ENCODE measurements at regions not wholly inside any gene's neighbourhood (a gene's known extent, or its start where the extent isn't known, plus 50 kb on each side); places are given as distances from the start of the nearest gene placed in this dataset.
"Not testable (repeated sequence)": the region's sequence is repeated elsewhere in the genome, so short reads cannot be mapped to it uniquely, and the experiment has no call there.

- no peak for DNase-seq (ENCODE audit: low read depth in 2 of 2, low spot score in 1 of 2)
These were observed 897.7 kb upstream of the EPHA5 start for GRCh38 chr4:66568001-66568400.

DNA sequence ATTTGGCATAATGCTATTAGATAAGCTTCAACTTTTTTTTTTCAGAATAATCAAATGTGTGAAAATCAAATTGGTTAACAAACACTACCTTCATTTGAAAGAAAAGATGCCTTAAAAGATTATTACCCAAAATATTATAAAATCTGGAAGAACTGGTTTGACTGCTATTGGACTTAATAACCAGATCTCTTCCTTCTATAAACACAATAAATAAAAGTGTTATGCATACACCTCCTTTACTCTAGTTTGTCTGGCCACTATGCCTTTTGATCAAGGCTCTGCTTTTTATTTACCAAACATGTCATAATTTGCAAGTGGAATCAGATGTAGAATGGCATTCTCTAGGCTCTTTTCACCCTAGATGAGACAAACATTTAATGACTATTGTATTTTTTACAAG, 897.3 kb upstream of the EPHA5 start:
- no peak for DNase-seq (ENCODE audit: low read depth in 2 of 2, low spot score in 1 of 2)

GRCh38 chr4:66565801-66566200, 895.5 kb upstream of the EPHA5 start:
- no peak for DNase-seq (ENCODE audit: low read depth in 2 of 2, low spot score in 1 of 2)

DNA sequence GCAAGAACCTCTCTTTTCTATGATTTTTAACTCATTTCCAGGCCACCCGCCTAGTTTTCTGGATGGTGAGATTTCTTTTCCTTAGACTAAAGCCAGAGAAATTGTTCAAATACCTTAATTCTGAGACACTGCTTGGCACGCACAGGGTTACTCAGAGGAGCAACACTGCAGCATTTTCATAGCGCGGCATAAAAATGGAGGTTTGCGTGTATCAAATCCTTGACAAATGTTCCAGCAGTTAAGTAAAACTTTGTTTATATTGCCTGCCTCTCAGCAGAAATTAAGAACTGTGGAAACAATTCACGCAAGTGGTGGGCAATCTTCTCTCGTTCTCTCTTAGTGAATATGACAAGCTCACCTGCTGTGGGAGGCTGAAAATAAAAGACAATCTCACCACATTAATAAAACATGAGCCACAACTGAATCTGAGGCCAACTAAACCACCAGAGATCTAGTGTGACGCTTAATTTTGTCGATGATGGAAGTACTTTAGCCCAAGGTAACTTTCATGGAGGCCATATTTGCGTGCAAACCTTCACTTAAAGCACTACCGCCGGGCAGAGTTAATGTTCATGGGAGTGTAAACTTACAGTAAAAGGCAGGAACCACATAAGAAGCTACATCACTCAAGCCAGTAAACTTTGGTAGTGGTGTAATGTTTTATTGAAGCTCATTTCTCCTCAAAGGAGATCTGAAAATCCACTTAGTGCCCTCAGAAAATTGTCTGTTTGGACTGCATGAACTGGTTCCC, 894.8 kb upstream of the EPHA5 start:
- DNase-seq (ENCODE audit: low read depth in 2 of 2, low spot score in 1 of 2) = no peak

DNA sequence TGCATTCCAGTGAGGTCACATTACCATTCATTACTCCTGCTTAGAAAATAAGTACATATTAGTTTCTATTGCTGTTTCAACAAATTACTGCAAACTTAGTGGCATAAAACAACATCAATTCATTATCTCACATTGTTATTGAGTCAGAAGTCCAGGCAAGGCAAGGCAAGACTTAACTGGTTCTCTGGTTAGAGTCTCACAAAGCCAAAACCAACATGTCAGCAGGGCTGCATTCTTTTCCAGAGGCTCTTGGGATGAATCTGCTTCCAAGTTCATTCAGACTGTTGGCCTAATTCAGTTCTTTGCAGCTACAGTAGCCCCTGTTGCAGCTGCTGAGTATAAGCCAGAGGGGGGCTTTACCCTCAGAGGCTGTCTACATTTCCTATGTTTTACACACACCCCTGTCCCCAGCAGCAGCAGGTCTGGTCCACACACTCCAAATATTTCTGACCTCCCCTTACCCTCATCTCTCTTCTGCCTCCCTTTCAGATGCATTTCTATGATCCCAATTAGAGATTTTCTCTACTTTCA, 892.1 kb upstream of the EPHA5 start:
- no peak for DNase-seq (ENCODE audit: low read depth in 2 of 2, low spot score in 1 of 2)

DNA sequence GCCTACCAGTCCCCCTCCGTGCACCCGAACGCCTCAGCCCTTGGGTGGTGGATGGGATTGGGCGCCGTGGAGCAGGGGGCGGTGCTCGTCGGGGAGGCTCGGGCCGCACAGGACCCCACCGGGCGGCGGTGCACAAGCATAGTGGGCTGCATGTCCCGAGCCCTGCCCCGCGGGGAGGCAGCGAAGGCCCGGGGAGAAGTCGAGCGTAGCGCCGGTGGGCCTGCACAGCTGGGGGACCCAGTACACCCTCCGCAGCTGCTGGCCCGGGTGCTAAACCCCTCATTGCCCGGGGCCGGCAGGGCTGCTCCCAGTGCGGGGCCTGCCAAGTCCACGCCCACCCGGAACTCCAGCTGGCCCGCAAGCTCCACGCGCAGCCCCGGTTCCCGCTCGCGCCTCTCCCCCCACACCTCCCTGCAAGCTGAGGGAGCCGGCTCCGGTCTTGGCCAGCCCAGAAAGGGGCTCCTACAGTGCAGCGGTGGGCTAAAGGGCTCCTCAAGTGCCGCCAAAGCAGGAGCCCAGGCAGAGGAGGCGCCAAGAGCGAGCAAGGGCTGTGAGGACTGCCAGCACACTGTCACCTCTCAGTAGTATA, 891.3 kb upstream of the EPHA5 start:
- DNase-seq (ENCODE audit: low read depth in 2 of 2, low spot score in 1 of 2) = not testable (repeated sequence)

- DNase-seq (ENCODE audit: low read depth in 2 of 2, low spot score in 1 of 2) = no peak
These were observed 888.4 kb upstream of the EPHA5 start for GRCh38 chr4:66558651-66559050.

DNA sequence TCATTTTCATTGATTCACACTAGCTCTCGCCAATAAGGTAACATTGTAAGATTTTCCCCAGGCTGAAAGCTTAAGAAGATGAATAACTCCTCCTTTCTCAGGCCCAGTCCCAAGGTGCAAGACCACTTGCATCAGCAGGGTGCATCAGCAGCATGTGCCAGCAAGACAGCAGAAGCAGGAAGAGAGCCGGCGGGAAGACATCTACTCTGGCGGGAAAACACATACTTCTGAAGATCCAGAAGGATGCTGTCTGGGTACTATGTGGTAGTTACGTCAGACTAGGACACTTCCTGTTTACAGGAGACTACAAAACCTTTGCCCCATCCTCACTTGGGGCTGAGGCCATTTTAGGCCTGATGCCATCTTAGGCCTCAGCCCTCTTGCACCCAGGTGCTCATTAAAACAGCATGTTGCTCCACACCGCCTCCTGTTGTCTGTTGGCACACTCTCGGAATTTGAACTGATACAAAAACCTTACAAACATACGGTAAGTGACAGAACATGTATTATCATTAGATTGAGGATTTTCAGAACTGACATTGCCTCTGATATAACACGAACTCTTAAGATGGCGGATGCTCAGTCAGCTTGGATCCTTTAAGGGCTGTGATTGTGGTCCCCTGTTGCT, 886.5 kb upstream of the EPHA5 start:
- DNase-seq (ENCODE audit: low read depth in 2 of 2, low spot score in 1 of 2) = no peak

- DNase-seq (ENCODE audit: low read depth in 2 of 2, low spot score in 1 of 2) = no peak
These were observed 885.0 kb upstream of the EPHA5 start for GRCh38 chr4:66555301-66555700.

- DNase-seq (ENCODE audit: low read depth in 2 of 2, low spot score in 1 of 2) = no peak
These were observed 884.5 kb upstream of the EPHA5 start for GRCh38 chr4:66554826-66555225.

- DNase-seq (ENCODE audit: low read depth in 2 of 2, low spot score in 1 of 2) = not testable (repeated sequence)
These were observed 875.0 kb upstream of the EPHA5 start for GRCh38 chr4:66545301-66545700.

DNA sequence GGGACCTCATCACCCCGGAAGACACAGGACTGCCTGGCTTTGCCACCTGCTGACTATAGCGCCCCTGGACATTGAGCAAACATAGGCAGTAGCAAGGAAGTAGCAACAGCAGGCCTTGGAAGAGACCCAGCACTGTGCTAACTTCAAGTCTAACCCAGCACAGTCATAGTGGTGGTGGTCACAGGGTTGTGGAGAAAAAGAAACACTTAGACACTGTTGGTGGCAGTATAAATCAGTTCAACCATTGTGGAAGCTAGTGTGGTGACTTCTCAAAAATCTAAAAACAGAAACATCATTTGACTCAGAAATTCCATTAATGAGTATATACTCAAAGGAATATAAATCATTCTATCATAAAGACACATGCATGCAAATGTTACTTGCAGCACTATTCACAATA, 874.0 kb upstream of the EPHA5 start:
- DNase-seq (ENCODE audit: low read depth in 2 of 2, low spot score in 1 of 2) = no peak

DNA sequence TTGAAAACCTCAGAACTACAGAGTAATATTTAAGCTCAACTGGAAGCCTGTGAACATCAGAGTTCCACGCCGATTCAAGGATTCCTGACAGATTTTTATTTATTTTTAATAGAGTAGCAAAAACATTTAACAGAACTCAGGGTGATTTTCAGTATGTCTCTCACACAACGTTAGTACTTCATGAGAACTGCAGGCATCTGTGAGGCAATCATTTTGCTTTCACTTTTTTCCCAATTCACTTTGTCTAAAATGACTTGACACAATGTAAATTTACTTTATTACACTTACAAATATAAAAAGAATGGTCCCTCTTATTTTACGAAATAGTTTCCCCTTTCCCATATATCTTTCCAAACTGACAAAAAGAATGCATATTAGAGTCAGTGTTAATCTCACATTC, 869.5 kb upstream of the EPHA5 start:
- no peak for DNase-seq (ENCODE audit: low read depth in 2 of 2, low spot score in 1 of 2)

DNA sequence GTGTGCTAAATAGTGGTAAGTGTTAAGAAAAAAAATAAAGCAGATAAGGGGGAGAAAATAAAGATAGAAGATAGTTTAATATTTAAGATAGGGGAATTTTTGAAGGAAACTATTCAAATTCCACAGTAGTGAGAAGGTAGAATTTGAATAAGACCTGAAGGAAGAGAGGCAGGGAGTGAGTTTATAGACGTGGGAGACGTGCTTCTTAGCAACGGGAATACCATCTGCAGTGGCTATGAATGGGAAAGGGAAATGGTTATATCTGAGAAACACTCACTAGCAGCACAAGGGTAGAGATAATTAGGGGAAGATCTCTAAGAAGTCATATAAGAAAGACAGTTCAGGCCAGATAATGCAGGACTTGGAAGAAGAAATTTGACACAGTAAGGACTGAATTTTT, 854.5 kb upstream of the EPHA5 start:
- DNase-seq (ENCODE audit: low read depth in 2 of 2, low spot score in 1 of 2) = no peak

DNA sequence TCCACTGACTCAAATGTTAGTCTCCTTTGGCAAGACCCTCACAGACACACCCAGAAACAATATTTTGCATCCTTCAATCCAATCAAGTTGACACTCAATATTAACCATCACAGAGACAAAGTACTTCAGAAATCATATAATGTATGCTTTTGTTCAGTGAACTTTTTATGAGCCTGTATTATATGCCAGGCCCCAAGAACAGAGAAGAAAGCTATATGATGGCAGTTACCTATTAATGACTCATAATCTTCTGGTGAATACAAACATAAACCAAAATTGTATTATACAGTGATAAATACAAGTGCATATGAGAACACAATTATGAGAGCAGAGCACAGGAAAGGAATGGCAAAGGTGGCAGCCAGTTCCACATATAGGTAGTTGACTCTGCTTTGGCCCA, 852.0 kb upstream of the EPHA5 start:
- no peak for DNase-seq (ENCODE audit: low read depth in 2 of 2, low spot score in 1 of 2)

GRCh38 chr4:66516940-66517339, 846.7 kb upstream of the EPHA5 start:
- no peak for DNase-seq (ENCODE audit: low read depth in 2 of 2, low spot score in 1 of 2)

DNA sequence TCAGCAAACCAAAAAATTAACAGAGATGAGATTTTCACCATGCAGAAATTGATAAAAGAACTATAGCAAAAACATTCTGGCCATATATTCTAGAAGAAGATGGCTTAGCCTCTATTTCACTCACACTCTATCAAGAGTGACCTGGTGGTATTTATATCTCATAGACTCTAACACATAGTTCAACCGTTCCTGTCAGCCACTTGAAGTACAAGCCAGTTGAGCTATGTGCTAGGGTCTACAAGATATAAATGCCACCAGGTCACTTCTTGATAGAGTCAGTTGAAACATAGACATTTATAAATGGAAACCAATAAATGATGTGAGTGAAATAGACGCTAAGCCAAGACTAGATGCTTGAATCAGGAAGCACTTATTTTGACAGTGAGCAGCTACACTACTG, 836.7 kb upstream of the EPHA5 start:
- DNase-seq (ENCODE audit: low read depth in 2 of 2, low spot score in 1 of 2) = no peak

DNA sequence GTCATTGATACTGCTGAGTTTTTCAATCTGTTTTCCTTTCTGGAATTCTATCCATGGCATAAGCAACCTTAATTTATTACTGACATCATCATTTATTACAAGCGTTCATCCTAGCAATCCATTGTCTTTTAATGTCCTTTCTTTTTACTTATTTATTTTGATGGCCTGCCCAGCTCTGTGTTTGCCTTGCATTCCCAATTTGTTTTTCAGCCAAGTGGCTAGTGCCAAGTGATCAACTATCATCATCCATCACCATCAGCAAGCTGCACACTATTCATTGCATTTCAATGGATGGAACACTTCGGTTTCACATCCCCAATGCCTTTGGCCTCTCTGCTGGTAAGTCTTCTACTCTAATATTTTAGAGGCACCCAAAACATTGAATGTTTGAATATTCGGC, 831.7 kb upstream of the EPHA5 start:
- no peak for DNase-seq (ENCODE audit: low read depth in 2 of 2, low spot score in 1 of 2)

DNA sequence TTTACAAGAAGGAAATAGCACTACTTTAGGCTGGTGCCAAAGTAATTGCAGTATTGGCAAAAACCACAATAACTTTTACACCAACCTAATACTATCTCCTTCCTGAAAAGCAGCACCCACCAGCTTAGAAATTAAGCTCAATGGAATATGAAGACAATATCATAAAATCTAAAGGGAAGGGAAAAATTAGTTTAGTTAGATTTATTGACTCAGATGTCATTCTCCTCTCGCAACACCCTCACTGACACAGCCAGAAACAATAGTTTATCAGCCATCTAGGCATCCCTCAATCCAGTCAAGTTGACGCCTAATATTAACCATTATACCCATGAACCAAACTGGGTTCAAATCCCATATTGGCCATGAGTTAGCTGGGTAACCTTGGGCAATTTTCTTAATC, 820.4 kb upstream of the EPHA5 start:
- no peak for DNase-seq (ENCODE audit: low read depth in 2 of 2, low spot score in 1 of 2)

GRCh38 chr4:66489783-66490452, 819.6 kb upstream of the EPHA5 start:
- no peak for DNase-seq (ENCODE audit: low read depth in 2 of 2, low spot score in 1 of 2)

DNA sequence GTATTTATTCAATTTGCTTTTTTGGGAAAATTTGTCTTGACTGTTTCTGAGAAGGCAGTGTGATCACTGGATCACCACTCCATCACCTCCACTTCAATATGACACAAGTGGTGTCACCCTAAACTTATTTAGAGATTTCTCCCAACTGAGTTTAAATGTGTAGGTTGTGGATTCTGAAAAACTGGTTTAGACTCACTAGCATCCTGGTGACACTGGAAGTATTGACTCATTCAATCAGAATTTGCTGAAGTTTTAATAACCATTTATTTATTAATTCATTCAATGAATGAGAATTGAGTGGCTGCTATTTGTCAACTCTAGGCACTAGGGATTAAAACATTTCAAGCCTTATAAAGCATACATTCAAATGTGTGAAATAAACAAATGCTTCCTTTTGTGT, 819.1 kb upstream of the EPHA5 start:
- no peak for DNase-seq (ENCODE audit: low read depth in 2 of 2, low spot score in 1 of 2)

DNA sequence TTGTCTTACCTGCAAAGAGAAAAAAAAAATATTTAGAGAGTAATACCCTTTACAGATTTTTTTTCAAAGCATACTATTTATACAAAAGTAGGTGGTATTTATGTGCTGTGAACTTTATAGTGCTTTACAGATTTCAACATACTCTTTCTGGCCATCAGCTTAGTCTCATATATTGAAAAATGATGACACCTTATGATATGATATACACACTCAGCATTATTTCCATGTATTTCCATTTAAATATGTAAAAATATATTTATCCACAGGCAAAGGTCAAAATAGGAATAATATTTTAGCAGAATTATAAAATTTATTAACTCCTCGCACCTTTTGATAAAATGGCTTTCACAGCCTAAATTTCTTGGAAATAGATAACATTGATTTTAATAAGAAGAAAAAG, 815.8 kb upstream of the EPHA5 start:
- DNase-seq (ENCODE audit: low read depth in 2 of 2, low spot score in 1 of 2) = no peak
